Endothelial cell of umbilical vein (primary cell): ENCODE measurements at regions not wholly inside any gene's neighbourhood (a gene's known extent, or its start where the extent isn't known, plus 50 kb on each side); places are given as distances from the start of the nearest gene placed in this dataset.

Source experiments
- EZH2 ChIP-seq: IDR thresholded peaks from 2 replicates; pipeline ENCODE4 v1.6.1; 2012; ENCODE audit warnings: borderline replicate concordance, low read depth, mild to moderate bottlenecking, moderate library complexity, low read length, inconsistent platforms; ENCODE audit not compliant: severe bottlenecking
- FOS ChIP-seq: IDR thresholded peaks from 2 replicates; pipeline ENCODE4 v1.6.1; 2011; ENCODE audit warnings: mild to moderate bottlenecking, low read length, moderate library complexity, borderline replicate concordance; ENCODE audit not compliant: insufficient read depth
- GATA2 ChIP-seq: IDR thresholded peaks from 2 replicates; pipeline ENCODE4 v1.7.0; 2011; ENCODE audit warnings: low read depth, mild to moderate bottlenecking, moderate library complexity, mixed read lengths, low read length; ENCODE audit not compliant: insufficient read length, insufficient read depth
- JUN ChIP-seq: IDR thresholded peaks from 2 replicates; pipeline ENCODE4 v1.6.1; 2011; ENCODE audit warnings: borderline replicate concordance, low read depth; ENCODE audit not compliant: insufficient read length, insufficient read depth
- MAX ChIP-seq: IDR thresholded peaks from 2 replicates; pipeline ENCODE4 v1.6.1; 2011; ENCODE audit not compliant: insufficient read depth, insufficient read length
- MYC ChIP-seq: IDR thresholded peaks from one replicate; pipeline ENCODE4 v1.6.1; 2011; ENCODE audit warnings: mild to moderate bottlenecking, low read depth, low read length
- POLR2A ChIP-seq: IDR thresholded peaks from 2 replicates; pipeline ENCODE4 v1.6.1; 2012; ENCODE audit warnings: low read depth, mild to moderate bottlenecking, control low read depth, low read length
- POLR2AphosphoS5 ChIP-seq: IDR thresholded peaks from 2 replicates; pipeline ENCODE4 v1.6.1; 2012; ENCODE audit warnings: low read depth, mild to moderate bottlenecking, control low read depth, low read length, moderate library complexity; ENCODE audit not compliant: insufficient read depth
- TF ChIP-seq, protein P1 (sequence below), 2 donors: IDR thresholded peaks; 1 replicate in 1 of 2; 2 replicates in 1 of 2; pipeline ENCODE4 v1.5.1; 2011; ENCODE audit warnings: low read length in 2 of 2, mild to moderate bottlenecking in 2 of 2, moderate library complexity in 2 of 2, control low read depth in 1 of 2, inconsistent platforms in 1 of 2, low read depth in 1 of 2; ENCODE audit not compliant: insufficient read depth in 1 of 2; ENCODE audit errors: extremely low read depth in 1 of 2

DNA sequence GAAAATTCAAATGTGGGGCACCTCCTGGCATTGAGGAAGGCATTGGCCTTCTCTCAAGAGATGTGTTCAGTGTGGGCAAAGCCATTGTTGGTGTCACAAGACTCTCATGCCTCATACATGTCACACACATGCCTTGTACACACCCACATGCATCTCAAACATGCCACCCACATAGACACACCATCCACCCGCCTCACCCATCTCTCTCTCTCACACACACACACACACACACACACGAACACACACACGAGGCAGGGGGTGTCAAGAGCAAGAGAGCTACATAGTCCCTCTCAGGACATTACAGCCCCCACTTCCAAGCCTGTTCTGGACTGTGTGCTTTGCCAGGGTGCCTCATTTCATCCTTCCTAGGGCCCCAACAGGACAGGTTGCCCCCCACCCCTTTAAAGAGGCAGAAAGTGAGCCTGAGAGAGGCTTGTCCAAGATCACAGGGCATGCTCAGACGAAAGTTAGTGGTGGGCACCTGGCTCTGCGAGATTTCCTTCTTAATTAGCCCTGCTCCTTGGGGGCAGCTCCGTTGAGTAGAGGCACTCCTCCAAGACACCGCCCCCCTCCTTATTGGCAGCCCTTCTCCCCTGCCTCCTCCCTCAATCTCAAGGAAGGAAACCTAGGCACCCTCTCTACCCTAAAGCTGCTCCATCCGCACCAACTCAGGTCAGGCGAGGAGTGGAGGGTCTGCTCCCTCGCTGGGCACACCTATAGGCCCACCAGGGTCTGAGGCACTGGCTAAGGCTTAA is 50.5 kb upstream of the CCDC174 start:
- TF ChIP-seq POLR2A (no peak), EZH2 (no peak), JUN (no peak), POLR2AphosphoS5 (no peak), GATA2 (no peak), MAX (no peak), MYC (no peak), FOS (no peak)
- TF ChIP-seq, protein P1, sequence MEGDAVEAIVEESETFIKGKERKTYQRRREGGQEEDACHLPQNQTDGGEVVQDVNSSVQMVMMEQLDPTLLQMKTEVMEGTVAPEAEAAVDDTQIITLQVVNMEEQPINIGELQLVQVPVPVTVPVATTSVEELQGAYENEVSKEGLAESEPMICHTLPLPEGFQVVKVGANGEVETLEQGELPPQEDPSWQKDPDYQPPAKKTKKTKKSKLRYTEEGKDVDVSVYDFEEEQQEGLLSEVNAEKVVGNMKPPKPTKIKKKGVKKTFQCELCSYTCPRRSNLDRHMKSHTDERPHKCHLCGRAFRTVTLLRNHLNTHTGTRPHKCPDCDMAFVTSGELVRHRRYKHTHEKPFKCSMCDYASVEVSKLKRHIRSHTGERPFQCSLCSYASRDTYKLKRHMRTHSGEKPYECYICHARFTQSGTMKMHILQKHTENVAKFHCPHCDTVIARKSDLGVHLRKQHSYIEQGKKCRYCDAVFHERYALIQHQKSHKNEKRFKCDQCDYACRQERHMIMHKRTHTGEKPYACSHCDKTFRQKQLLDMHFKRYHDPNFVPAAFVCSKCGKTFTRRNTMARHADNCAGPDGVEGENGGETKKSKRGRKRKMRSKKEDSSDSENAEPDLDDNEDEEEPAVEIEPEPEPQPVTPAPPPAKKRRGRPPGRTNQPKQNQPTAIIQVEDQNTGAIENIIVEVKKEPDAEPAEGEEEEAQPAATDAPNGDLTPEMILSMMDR (IDR thresholded peaks at IDR 0.05; ENCODE audit: extremely low read depth in 1 of 2, insufficient read depth in 1 of 2, low read depth in 1 of 2, low read length in 2 of 2) = no peak
